SK-N-SH (cell line): ENCODE measurements at regions not wholly inside any gene's neighbourhood (a gene's known extent, or its start where the extent isn't known, plus 50 kb on each side); places are given as distances from the start of the nearest gene placed in this dataset.

Source experiments
- CTCF ChIA-PET: fragments of 300-600, 350-600 bp; formaldehyde crosslinking; extraction: SDS; loops from one replicate; lab custom pipeline; 2021; lab: Yijun Ruan, JAX
- POLR2A ChIA-PET: fragments of 350-600 bp; sonication (Branson Sonifier 250); formaldehyde crosslinking; extraction: SDS; loops from one replicate; lab custom pipeline; 2020; ENCODE audit warnings: antibody characterized with exemption, inconsistent platforms; lab: Yijun Ruan, JAX
- DNase-seq: peaks from one replicate; pipeline ENCODE4 v3.0.0; 2012
- H2AFZ ChIP-seq: fragments of 200-600 bp; sonication (generic); 2 replicates; pipeline ENCODE4 v1.8.1; 2016; ENCODE audit warnings: antibody characterized with exemption, mild to moderate bottlenecking, low read depth
- H3F3A ChIP-seq: fragments of 200-600 bp; sonication (generic); replicated peaks from 2 replicates; pipeline ENCODE3; 2016; ENCODE audit warnings: antibody characterized with exemption, mild to moderate bottlenecking; ENCODE audit not compliant: insufficient read depth
- H3K27ac ChIP-seq, 2 experiments: fragments of 200-500 bp in 1 of 2; fragments of 200-600 bp in 1 of 2; sonication (Bioruptor generic) in 1 of 2; sonication (generic), shearing (Covaris generic) in 1 of 2; 2 replicates each; pipeline versions ENCODE4 v1.5.1 to v1.6.1; 2014 to 2016; ENCODE audit warnings: low read depth in 2 of 2, inconsistent platforms in 1 of 2, low read length in 1 of 2, mild to moderate bottlenecking in 1 of 2, mixed read lengths in 1 of 2
- H3K27me3 ChIP-seq: fragments of 200-600 bp; sonication (generic), shearing (Covaris generic); 2 replicates; pipeline ENCODE4 v1.6.1; 2016; ENCODE audit warnings: mixed run types; ENCODE audit not compliant: insufficient read depth
- H3K36me3 ChIP-seq, 2 experiments: fragments of 200-500 bp in 1 of 2; fragments of 200-600 bp in 1 of 2; sonication (Bioruptor generic) in 1 of 2; sonication (generic) in 1 of 2; replicated peaks in 1 of 2; 2 replicates each; pipeline versions ENCODE3 to v1.5.1; 2014 to 2016; ENCODE audit warnings: low read length in 1 of 2, mild to moderate bottlenecking in 1 of 2; ENCODE audit not compliant: insufficient read depth in 2 of 2, control insufficient read depth in 1 of 2
- H3K4me1 ChIP-seq, 2 experiments: fragments of 200-500 bp in 1 of 2; fragments of 200-600 bp in 1 of 2; sonication (Bioruptor generic) in 1 of 2; sonication (generic), shearing (Covaris generic) in 1 of 2; 2 replicates each; pipeline versions ENCODE4 v1.5.1 to v1.6.1; 2014 to 2016; ENCODE audit warnings: low read depth in 1 of 2, low read length in 1 of 2, mixed run types in 1 of 2; ENCODE audit not compliant: insufficient read depth in 2 of 2, control insufficient read depth in 1 of 2
- H3K4me2 ChIP-seq: fragments of 200-600 bp; sonication (generic), shearing (Covaris generic); 2 replicates; pipeline ENCODE4 v1.6.1; 2017; ENCODE audit warnings: mixed run types
- H3K4me3 ChIP-seq, 2 experiments: fragments of 200-500 bp in 1 of 2; fragments of 200-600 bp in 1 of 2; sonication (Bioruptor generic) in 1 of 2; sonication (generic), shearing (Covaris generic) in 1 of 2; 2 replicates each; pipeline versions ENCODE4 v1.5.1 to v1.8.1; 2014 to 2016; ENCODE audit warnings: low read depth in 2 of 2, inconsistent platforms in 1 of 2, low read length in 1 of 2, mild to moderate bottlenecking in 1 of 2, mixed read lengths in 1 of 2, moderate library complexity in 1 of 2
- H3K79me2 ChIP-seq: fragments of 200-600 bp; sonication (generic); 2 replicates; pipeline ENCODE4 v1.8.1; 2017; ENCODE audit warnings: mild to moderate bottlenecking; ENCODE audit not compliant: insufficient read depth
- H3K9ac ChIP-seq: fragments of 200-600 bp; sonication (generic); 2 replicates; pipeline ENCODE4 v1.6.1; 2017; ENCODE audit warnings: mixed run types
- H3K9me2 ChIP-seq: fragments of 200-600 bp; sonication (generic); 2 replicates; pipeline ENCODE4 v1.6.1; 2017; ENCODE audit warnings: mixed run types
- H3K9me3 ChIP-seq: fragments of 200-600 bp; sonication (generic); 2 replicates; pipeline ENCODE4 v1.6.1; 2017; ENCODE audit warnings: mixed run types, mild to moderate bottlenecking, moderate library complexity
- H4K20me1 ChIP-seq: fragments of 200-600 bp; sonication (generic); 2 replicates; pipeline ENCODE4 v1.6.1; 2017; ENCODE audit warnings: mild to moderate bottlenecking, mixed run types; ENCODE audit not compliant: insufficient read depth
- CHD2 ChIP-seq: fragments of 150-350 bp; IDR thresholded peaks from 2 replicates; pipeline ENCODE4 v1.6.1; 2018; ENCODE audit warnings: low read length; ENCODE audit not compliant: partially characterized antibody
- CTCF ChIP-seq: fragments of 200-600 bp; sonication (generic); IDR thresholded peaks from 2 replicates; pipeline ENCODE4 v1.6.1; 2017; ENCODE audit warnings: antibody characterized with exemption, mild to moderate bottlenecking, moderate library complexity
- EZH2phosphoT487 ChIP-seq: fragments of 200-600 bp; sonication (generic); IDR thresholded peaks from 2 replicates; pipeline ENCODE4 v1.6.1; 2017; ENCODE audit warnings: low read depth, mixed run types, mild to moderate bottlenecking, antibody characterized with exemption, moderate library complexity, borderline replicate concordance
- FOSL2 ChIP-seq: IDR thresholded peaks from 2 replicates; pipeline ENCODE4 v1.4.0; 2012; ENCODE audit warnings: low read depth, mild to moderate bottlenecking, moderate library complexity, borderline replicate concordance
- FOXM1 ChIP-seq: IDR thresholded peaks from 2 replicates; pipeline ENCODE4 v1.4.0; 2012; ENCODE audit warnings: low read depth, mild to moderate bottlenecking
- JUND ChIP-seq: IDR thresholded peaks from 2 replicates; pipeline ENCODE4 v1.4.0; 2012
- MAX ChIP-seq: IDR thresholded peaks from 2 replicates; pipeline ENCODE4 v1.4.0; 2012; ENCODE audit warnings: low read depth
- NFIC ChIP-seq: IDR thresholded peaks from 2 replicates; pipeline ENCODE4 v1.4.0; 2012; ENCODE audit warnings: borderline replicate concordance
- NRF1 ChIP-seq: IDR thresholded peaks from 2 replicates; pipeline ENCODE4 v1.6.1; 2012; ENCODE audit warnings: low read depth, mild to moderate bottlenecking, low read length
- RCOR1 ChIP-seq: fragments of 150-350 bp; IDR thresholded peaks from 2 replicates; pipeline ENCODE4 v1.6.1; 2017; ENCODE audit warnings: antibody characterized with exemption, low read length
- REST ChIP-seq: IDR thresholded peaks from 2 replicates; pipeline ENCODE4 v1.6.1; 2012; ENCODE audit warnings: mild to moderate bottlenecking, low read depth, low read length, moderate library complexity
- RXRA ChIP-seq: IDR thresholded peaks from 2 replicates; pipeline ENCODE4 v1.4.0; 2012; ENCODE audit warnings: low read depth, mild to moderate bottlenecking, borderline replicate concordance
- SMC3 ChIP-seq: IDR thresholded peaks from 2 replicates; pipeline ENCODE4 v1.6.1; 2012; ENCODE audit warnings: low read depth, low read length, improper control_type of control experiment
- TAF1 ChIP-seq: IDR thresholded peaks from 2 replicates; pipeline ENCODE4 v1.6.1; 2012; ENCODE audit warnings: low read depth, mild to moderate bottlenecking, low read length, moderate library complexity, borderline replicate concordance
- USF1 ChIP-seq: IDR thresholded peaks from 2 replicates; pipeline ENCODE4 v1.4.0; 2012; ENCODE audit warnings: low read depth, borderline replicate concordance
- YY1 ChIP-seq: IDR thresholded peaks from 2 replicates; pipeline ENCODE4 v1.4.0; 2012; ENCODE audit warnings: low read depth, mild to moderate bottlenecking
- ZBTB33 ChIP-seq: IDR thresholded peaks from 2 replicates; pipeline ENCODE4 v1.4.0; 2012; ENCODE audit warnings: low read depth, borderline replicate concordance
- WGBS: methylation state at CpG from one replicate; pipeline ENCODE4 v1.1.6; 2017; ENCODE audit warnings: low lambda C conversion rate; 5-methylcytosine and 5-hydroxymethylcytosine counted together

- no peaks in the 10 kb centered on the region for H3K36me3 ChIP-seq
- H3K9me3 ChIP-seq, result no peaks in the 10 kb centered on the region
- ChIA-PET CTCF (no interaction called here), POLR2A (no interaction called here)
- H3K9me2 ChIP-seq, result no peaks in the 10 kb centered on the region
- WGBS, result 48% methylated on average over 7 of the region's 8 CpGs
- H3K4me2 ChIP-seq, result no peak overlapping the region
- H3K27me3 ChIP-seq, result no peaks in the 10 kb centered on the region
- H3K4me1 ChIP-seq, result no peaks in the 10 kb centered on the region; a peak in 1 of 4 replicates
- no peak overlapping the region for H3K4me3 ChIP-seq
- no peak for DNase-seq
- H3K79me2 ChIP-seq, result no peaks in the 10 kb centered on the region
- H4K20me1 ChIP-seq, result no peaks in the 10 kb centered on the region
- H3K27ac ChIP-seq, result no peak overlapping the region
- H3K9ac ChIP-seq, result no peak overlapping the region
- H3F3A ChIP-seq, result no peaks in the 10 kb centered on the region
- no peak overlapping the region for H2AFZ ChIP-seq
- TF ChIP-seq TAF1, result no peak
- TF ChIP-seq NRF1, result no peak
- no peak for TF ChIP-seq REST
- no peak for TF ChIP-seq RXRA
- TF ChIP-seq YY1, result no peak
- TF ChIP-seq CHD2, result no peak
- no peak for TF ChIP-seq EZH2phosphoT487
- TF ChIP-seq CTCF, result no peak
- no peak for TF ChIP-seq FOXM1
- TF ChIP-seq MAX, result no peak
- TF ChIP-seq NFIC, result no peak
- TF ChIP-seq ZBTB33, result no peak
- no peak for TF ChIP-seq USF1
- TF ChIP-seq FOSL2, result no peak
- no peak for TF ChIP-seq SMC3
- TF ChIP-seq RCOR1, result no peak
- TF ChIP-seq JUND, result no peak
Measured at GRCh38 chr13:88153353-88153752, 482.2 kb downstream of the SLITRK5 start.
